Skin epidermis (tissue), 12 donors: ENCODE measurements at regions not wholly inside any gene's neighbourhood (a gene's known extent, or its start where the extent isn't known, plus 50 kb on each side); places are given as distances from the start of the nearest gene placed in this dataset.
"Not testable (repeated sequence)": the region's sequence is repeated elsewhere in the genome, so short reads cannot be mapped to it uniquely, and the experiment has no call there.

Experiments
- H3K27ac ChIP-seq, 21 experiments: fragments of 200-600 bp; sonication (generic) in 11 of 21; one replicate each; pipeline ENCODE4 v1.5.0; 2020; ENCODE audit warnings: mild to moderate bottlenecking in 3 of 21, inconsistent platforms in 2 of 21, moderate library complexity in 2 of 21
- H3K4me3 ChIP-seq, 7 experiments: fragments of 200-600 bp; sonication (generic) in 2 of 7; one replicate each; pipeline ENCODE4 v1.5.0; 2020; ENCODE audit warnings: inconsistent platforms in 2 of 7, mild to moderate bottlenecking in 2 of 7, moderate library complexity in 1 of 7

DNA sequence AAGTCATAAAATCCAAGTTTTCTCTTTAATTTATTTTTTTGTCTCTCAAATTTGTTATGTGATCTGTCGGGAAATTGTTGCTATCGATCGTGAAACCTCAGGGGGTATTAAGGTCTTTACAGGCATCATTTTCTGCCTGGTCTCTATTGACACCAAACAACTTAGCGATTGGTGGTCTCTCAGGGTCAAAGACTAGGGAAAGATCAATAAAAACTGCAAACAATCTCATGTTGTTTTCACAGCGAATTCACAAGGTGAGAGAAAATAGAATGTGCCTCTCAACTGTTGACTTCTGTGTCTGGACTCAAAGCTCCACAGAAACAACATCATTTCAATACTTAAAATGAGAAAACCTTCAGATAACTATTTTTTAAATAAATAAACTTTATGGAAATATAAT, 645.4 kb upstream of the MIR17HG start:
- no peak overlapping the region for H3K4me3 ChIP-seq
- no peak overlapping the region for H3K27ac ChIP-seq

DNA sequence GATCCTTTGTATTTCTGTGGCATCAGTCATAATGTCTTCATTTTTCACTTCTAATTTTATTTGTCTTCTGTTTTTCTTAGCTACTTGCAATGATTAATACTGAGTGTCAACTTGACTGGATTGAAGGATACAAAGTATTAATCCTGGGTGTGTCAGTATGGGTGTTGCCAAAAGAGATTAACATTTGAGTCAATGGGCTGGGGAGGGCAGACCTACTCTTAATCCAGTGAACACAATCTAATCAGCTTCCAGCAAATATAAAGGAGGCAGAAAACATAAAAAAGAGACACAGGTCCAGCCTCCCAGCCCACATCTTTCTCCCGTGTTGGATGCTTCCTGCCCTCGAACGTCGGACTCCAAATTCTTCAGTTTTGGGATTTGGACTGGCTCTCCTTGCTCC, 640.9 kb upstream of the MIR17HG start:
- Histone ChIP-seq H3K27ac (no peak overlapping the region), H3K4me3 (no peak overlapping the region)

DNA sequence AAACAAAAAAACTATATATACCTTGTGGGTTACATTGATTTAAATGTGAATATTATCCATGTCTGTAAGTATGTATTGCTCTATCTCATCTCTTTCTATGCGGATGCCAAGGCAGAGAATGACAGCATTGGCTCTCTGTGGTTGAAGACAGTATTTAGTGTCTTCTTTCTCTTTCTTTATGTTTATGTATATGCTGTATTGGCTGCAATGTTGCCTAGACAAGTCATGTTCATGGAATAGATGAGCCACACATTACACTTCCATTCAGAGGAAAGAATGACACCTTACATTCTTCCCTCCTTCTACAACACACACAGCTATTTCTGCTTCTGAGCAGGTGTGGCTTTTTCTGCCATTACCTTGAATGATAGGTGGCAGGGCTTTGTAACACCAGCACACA, 639.4 kb upstream of the MIR17HG start:
- H3K27ac ChIP-seq, result no peak overlapping the region
- H3K4me3 ChIP-seq, result no peak overlapping the region

DNA sequence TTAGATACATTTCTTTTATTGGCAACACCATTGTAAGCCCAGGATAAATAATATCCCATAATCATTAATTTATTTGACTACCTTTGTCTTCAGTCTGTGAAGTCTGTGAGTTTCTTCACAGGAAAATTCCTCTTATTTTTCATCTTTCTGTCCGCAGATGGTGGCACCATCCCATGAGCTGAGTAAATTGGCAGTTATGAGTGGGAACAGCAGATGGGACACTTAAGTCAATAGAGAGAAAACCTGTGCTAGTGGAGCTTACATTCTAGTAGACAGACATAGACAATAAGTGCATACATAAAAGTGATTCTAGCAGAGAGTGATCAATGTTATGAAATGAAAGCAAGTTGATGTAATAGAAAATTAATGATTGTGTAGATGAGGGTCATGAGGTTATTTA, 638.2 kb upstream of the MIR17HG start:
- no peak overlapping the region for H3K4me3 ChIP-seq
- no peak overlapping the region for H3K27ac ChIP-seq

DNA sequence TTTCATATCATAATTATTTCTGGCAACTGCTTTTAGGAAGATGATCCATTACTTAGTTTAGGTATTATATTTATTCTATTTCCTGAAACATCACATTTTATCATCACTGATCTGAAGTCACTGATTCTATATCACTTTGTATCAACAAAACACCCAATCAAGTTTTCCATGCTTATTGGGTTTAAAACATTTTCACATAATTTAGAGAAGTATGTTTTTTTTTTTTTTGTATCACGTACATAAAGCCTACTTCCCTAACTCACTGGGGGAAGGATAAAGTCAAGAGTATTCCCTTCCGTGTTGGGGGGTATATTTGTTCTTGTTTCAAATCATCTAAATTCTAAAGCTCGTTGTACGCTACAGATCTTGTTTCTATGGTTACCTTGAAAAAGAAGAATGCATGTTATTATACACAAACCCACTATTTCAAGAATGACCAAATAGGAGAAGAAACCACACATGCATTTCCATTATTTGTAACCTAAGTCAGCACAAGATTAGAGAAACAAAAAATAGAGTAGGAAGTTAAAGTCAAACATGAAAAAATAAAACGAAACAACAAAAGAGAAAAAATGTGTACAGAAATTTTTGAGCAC, 637.2 kb upstream of the MIR17HG start:
- Histone ChIP-seq H3K27ac (no peak overlapping the region), H3K4me3 (no peak overlapping the region)

DNA sequence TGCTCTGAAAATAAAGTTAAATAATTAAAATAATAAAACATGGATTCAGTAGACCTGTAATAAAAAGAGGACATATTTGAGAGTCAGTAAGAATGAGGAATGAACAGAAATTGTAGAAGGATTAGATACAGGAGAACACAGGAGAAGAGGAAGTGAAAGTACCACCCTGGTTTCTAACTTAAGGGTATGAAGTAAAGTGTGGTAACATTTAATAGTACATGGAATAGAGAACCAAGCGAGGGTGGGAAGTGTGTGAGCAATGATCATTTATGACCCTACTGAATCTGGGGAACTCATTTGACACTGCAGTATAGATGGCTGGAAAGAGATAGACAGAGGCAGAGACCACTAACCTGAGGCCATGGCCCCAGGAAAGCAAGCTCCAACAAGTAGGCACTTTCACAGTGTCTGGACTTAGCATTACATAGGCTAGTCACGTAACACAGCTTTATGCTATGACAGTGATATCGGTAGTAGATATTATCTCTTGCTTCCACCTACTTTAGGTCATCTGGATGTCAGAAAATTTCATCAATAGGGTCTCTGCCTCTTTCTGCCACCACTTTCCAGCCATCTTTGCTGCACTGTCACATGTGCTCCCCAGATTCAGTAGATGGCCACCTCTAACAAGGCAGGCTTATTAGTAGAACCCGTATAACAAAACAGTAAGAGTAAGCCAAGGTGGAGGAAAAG, 633.9 kb upstream of the MIR17HG start:
- Histone ChIP-seq H3K4me3 (no peak overlapping the region), H3K27ac (no peak overlapping the region)

DNA sequence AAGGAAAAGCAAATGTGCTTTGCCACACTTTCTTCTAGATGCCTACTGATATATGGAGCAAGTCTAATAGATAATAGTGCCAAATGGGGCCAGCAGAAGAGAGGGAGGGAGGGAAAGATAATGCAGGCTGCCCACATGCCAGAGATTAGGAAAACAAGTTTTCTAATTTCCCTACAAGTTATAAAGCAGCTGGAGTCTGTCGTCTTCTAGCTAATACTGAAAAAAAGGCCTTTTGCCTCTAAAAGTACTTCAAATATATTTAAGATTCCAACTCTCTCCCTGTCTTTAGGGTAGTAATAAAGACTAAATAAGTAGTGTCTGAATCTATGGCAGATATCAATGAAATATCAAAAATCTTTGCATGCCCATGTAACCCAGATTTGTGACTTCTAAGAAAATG, 632.0 kb upstream of the MIR17HG start:
- H3K4me3 ChIP-seq, result no peak overlapping the region
- no peak overlapping the region for H3K27ac ChIP-seq

DNA sequence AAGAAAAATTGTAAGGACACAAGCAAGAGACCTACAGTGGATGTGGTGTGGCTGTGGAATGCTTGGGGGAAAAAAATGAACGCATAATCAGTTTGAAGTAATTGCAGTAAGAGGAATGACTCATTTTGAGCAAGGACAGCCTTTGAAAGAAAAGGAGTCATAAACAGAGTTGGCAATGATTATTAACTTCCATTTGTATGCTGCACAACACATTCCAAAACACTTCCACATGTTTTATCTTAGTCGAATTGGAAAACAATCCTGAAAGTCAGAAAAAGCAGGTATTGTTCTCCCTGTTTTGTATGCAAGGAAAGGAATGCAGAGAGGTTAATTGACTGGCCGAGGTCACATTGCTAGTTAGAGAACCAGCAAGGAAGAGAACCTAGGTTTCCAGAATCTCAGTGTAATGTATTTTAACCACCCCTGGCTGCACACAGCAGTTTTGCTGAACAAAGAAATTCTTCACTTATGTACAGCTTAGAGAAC, 630.0 kb upstream of the MIR17HG start:
- no peak overlapping the region for H3K27ac ChIP-seq
- H3K4me3 ChIP-seq, result no peak overlapping the region

DNA sequence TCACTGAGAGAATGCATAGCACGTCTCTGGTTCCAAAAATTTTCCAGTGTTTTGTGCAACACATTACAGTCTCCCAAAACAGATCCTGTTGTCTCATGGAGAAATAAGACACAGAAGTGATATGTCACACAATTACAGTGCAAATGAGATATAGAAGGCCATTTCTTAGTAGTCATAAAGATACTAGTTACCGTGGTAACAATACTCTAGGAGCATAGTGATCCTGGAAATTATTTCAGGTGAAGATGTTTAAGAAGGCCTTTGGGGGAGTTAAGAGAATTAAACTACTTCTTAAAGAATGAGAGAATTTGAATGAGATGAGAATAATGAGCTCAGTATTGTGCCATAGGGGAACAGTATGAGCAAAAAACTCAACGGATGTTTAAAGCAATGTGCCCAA, 628.0 kb upstream of the MIR17HG start:
- no peak overlapping the region for H3K27ac ChIP-seq

DNA sequence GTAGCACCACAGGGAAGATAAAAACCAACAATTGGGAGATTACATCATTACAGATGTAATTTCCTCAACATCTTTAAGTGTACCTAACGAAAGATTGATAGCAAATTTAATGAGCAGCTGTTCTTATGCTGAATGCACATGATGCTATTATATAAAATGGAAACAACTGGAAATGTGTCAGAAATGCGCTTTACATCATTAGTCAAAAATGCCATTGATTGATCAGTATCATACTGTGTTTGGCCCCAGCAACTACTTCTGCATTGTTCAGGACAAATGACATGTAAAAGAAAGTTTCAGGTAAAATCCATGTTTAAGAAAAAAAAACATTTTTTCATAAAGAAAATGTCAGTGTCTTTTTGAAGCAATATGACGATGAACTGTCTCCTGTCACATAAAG, 625.5 kb upstream of the MIR17HG start:
- no peak overlapping the region for H3K27ac ChIP-seq
- H3K4me3 ChIP-seq, result no peak overlapping the region

More for the DNA sequence above, 628.0 kb upstream of the MIR17HG start:
- H3K4me3 ChIP-seq, result no peak overlapping the region

DNA sequence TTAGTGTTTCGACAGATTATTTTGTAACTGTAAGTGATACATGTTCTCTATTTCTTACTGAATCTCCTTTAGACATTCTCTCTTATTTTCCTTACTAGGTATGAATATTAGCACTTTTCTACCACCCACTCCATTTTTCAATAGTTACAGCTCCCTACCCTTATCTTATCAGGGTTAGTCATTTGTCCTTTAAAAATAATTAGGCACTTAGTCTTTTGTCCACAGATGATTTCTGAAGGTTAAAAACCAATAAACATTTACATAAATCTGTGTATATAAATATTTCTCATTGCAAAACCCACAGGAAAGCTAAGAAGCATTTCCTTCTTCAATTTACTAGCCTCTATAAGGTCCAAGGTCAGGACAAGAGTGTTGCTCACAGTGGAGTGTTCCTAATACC, 624.1 kb upstream of the MIR17HG start:
- H3K4me3 ChIP-seq, result no peak overlapping the region
- no peak overlapping the region for H3K27ac ChIP-seq

DNA sequence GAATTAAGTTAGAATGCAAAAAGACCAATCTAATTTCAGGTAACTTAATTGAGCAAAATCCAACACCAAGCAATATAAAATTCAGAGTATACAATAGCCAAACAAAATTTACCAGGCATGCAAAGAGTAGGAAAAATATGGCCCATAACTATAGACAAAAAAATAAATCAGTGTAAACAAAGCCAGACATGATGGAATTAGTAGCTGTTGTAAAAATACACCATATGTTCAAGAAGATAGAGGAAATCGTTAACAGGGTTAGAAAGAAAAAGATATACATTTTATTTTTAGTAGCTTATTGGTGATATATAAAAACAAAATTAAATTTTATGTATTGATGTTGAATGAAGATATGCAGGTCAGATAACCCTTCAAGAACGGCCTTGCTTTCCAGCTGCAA, 621.1 kb upstream of the MIR17HG start:
- Histone ChIP-seq H3K4me3 (no peak overlapping the region), H3K27ac (no peak overlapping the region)

DNA sequence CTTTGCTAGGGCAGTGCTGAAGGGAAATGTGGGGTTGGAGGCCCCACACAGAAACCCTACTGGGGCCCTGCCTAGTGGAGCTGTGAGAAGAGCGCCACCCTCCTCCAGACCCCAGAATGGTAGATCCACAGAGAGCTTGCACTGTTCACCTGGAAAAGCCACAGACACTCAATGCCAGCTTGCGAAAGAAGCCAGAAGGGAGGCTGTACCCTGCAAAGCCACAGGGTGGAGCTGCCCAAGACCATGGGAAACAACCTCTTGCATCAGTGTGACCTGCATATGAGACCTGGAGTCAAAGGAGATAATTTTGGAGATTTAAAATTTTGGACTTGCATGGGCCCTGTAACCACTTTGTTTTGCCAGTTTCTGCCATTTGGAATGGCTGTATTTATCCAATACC, 615.4 kb upstream of the MIR17HG start:
- H3K4me3 ChIP-seq, result no peak overlapping the region
- no peak overlapping the region for H3K27ac ChIP-seq

DNA sequence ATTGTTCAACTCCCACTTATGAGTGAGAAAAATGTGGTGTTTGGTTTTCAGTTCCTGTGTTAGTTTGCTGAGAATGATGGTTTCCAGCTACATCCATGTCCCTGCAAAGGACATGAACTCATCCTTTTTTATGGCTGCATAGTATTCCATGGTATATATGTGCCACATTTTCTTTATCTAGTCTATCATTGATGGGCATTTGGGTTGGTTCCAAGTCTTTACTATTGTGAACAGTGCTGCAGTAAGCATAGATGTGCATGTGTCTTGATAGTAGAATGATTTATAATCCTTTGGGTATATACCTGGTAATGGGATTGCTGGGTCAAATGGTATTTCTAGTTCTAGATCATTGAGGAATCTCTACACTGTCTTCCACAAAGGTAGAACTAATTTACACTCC, 613.0 kb upstream of the MIR17HG start:
- H3K4me3 ChIP-seq, H3K27ac ChIP-seq: not testable (repeated sequence)

DNA sequence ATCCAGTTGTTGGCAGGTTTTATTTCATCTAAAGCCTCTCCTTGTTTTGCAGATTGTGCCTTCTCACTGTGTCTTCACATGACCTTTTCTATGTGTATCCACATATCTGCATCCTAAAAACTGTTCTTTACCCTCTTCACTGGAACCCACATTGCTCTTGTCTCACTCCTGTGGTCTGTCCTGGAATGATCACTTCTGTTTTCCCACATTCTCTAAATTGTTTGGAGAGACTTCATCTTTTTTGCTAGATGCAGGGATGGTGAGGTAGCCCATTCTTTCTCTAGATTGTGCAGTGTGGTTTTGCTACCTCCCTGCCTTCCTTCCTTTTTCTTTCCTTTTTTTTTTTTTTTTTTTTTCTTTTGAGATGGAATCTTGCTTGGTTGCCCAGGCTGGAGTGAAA, 608.6 kb upstream of the MIR17HG start:
- no peak overlapping the region for H3K4me3 ChIP-seq
- no peak overlapping the region for H3K27ac ChIP-seq

DNA sequence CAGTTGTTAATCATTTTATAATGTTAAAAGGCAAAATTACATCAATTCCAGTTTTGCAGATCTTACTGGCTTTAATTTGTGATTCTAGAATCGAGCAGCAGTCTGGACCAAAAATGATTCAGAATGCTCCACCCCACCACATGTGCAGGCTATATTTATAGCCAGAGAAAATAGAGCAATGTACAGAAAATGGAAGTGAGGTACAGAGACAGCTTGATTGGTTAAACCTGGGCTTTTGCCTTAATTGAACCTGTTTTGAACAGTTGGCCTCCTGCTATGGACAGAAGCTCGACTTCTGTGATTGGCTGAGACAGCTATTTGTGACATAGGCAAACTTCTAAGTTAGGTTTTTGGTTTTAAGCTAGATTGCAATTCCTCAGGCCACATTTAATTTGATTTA, 607.4 kb upstream of the MIR17HG start:
- H3K27ac ChIP-seq, result no peak overlapping the region

DNA sequence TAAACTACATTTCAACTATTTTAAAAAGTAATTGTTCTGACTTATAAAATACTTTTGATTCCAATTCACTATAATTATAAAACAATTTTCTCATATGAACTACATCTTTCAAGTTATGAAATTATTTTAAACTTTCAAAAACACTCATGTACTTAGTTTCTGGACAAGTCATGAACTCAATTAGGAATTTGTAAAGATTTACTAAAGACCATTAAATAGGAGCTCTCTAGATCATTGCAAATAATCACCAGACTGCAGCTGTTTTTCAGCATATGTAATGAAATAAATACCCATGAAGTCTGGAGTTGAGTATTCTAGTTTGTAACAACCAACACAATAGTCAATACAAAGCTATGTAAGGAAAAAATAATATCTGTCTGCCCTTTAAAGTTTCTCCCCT, 605.1 kb upstream of the MIR17HG start:
- Histone ChIP-seq H3K4me3 (no peak overlapping the region), H3K27ac (no peak overlapping the region)

More for the DNA sequence above, 607.4 kb upstream of the MIR17HG start:
- no peak overlapping the region for H3K4me3 ChIP-seq

DNA sequence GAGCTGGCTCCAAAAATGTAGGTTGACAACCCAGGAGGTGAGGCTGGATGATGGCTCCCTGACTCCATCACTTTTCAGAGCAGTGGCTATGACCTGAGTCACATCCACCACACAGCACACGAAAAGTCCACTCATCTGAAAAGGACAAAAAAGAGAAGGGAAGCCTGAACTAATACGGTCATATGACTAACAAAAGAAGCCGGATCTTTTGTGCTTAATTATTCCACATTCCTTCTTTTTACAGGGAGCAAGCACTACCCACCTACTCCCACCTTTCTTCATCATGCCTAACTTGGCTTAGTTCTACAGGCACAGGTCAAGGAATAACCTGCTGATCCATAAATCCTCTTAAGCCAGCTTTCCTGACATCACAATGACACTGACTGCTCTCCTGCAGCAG, 601.3 kb upstream of the MIR17HG start:
- H3K27ac ChIP-seq, result no peak overlapping the region
- no peak overlapping the region for H3K4me3 ChIP-seq

DNA sequence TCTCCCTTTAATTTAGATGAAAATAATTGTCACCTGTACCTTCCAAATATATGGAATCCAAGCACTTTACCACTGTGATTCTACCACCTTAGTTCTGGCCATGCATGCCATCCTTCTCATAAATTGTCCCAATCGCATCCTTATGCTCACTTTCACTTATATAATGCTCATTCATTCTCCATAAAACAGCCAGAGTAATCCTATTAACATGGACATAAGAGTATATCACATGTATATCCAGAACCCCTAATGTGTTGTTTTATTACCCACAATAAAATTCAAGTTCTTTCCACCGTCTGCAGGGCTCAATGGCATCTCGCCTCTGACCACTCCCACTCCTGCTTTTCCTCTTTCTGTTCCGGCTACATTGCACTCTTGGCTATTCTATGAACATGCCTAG, 597.5 kb upstream of the MIR17HG start:
- Histone ChIP-seq H3K4me3 (no peak overlapping the region), H3K27ac (no peak overlapping the region)

DNA sequence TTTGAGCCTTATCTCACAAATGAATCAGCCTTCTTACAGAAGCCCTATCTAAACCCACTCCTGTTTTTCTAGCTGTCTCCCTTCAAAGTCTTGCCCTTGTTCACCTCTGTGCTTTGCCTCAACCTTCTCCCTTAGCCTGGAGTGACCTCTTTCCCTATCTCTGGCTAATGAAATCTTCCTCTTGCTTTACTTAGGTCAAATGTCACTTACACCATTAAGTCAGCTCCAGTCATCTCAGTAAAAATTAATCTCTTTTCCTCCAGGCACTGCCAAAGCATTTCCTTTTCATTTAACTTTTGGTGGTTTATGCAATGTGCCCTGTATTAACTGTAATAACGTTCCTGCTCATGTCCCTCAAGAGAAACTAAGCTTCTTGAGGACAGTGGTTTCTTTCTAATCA, 596.5 kb upstream of the MIR17HG start:
- H3K4me3 ChIP-seq, result no peak overlapping the region

DNA sequence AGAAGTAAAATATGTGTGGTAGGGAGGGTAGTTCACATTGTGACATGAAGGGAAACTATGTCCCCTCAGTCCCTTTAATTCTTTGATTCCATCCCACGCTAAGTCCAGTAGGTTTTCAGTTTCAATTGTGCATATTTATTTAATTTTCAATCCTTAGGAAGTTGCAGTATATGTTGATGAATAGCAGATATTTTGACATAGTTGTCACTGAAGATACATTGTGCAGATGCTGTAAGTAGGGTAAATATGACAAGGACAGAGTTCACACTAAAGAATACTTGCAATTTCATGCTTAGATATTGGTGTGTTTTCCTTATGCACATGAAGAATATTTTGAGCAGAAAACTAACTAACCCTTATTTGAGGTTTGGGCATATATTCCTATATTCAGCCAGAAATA, 595.4 kb upstream of the MIR17HG start:
- H3K27ac ChIP-seq, result no peak overlapping the region
- H3K4me3 ChIP-seq, result no peak overlapping the region

More for the DNA sequence above, 596.5 kb upstream of the MIR17HG start:
- H3K27ac ChIP-seq, result no peak overlapping the region

DNA sequence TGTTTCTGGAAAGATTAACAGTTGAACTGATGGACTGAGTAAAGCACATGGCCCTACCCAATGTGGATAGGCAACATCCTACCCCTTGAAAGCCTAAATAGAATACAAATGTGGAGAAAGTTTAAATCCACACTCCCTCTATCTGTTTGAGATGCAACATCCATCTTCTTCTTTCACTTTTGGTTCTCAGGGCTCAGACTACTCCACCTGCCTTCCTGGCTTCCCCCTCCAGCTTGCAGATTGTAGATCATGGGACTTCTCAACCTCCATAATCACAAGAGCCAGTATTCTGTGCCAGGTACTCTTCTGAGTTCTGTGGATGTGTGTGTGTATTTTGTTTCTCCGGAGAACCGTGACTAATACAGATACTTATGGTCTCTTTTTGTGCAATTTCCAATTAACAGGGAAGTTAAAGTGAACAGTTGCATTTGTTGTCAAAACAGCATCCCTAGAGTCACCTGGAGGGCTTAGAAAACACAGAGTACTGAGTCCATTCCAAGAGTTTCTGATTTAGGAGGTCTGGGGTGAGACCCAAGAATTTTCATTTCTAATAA, 590.3 kb upstream of the MIR17HG start:
- Histone ChIP-seq H3K4me3 (no peak overlapping the region), H3K27ac (no peak overlapping the region)
